Subcutaneous abdominal adipose tissue (tissue), 5 donors: ENCODE measurements at regions not wholly inside any gene's neighbourhood (a gene's known extent, or its start where the extent isn't known, plus 50 kb on each side); places are given as distances from the start of the nearest gene placed in this dataset.
A peak's percentile ranks its signal among the peaks of the same experiment; 100 is the strongest.
"Not testable (repeated sequence)": the region's sequence is repeated elsewhere in the genome, so short reads cannot be mapped to it uniquely, and the experiment has no call there.

Experiments used
- H3K27ac ChIP-seq: one replicate; pipeline ENCODE4 v1.7.0; 2013; ENCODE audit warnings: low read depth, mild to moderate bottlenecking, inconsistent platforms, low read length, moderate library complexity
- H3K27me3 ChIP-seq, 5 donors: one replicate each; pipeline ENCODE4 v1.7.0; 2013; ENCODE audit warnings: low read length in 5 of 5, inconsistent platforms in 1 of 5; ENCODE audit not compliant: control insufficient read depth in 5 of 5, insufficient read depth in 4 of 5
- H3K36me3 ChIP-seq, 5 donors: one replicate each; pipeline ENCODE4 v1.7.0; 2013; ENCODE audit warnings: low read length in 5 of 5; ENCODE audit not compliant: control insufficient read depth in 5 of 5, insufficient read depth in 5 of 5
- H3K4me1 ChIP-seq, 5 donors: one replicate each; pipeline ENCODE4 v1.7.0; 2013; ENCODE audit warnings: low read length in 5 of 5, mild to moderate bottlenecking in 3 of 5, moderate library complexity in 1 of 5; ENCODE audit not compliant: control insufficient read depth in 5 of 5, insufficient read depth in 5 of 5
- H3K4me3 ChIP-seq, 5 donors: one replicate each; pipeline ENCODE4 v1.7.0; 2013; ENCODE audit warnings: low read length in 5 of 5, low read depth in 1 of 5
- H3K9ac ChIP-seq, 5 donors: one replicate each; pipeline ENCODE4 v1.7.0; 2013; ENCODE audit warnings: low read length in 5 of 5, mild to moderate bottlenecking in 4 of 5, moderate library complexity in 3 of 5
- H3K9me3 ChIP-seq, 5 donors: one replicate each; pipeline ENCODE4 v1.7.0; 2013; ENCODE audit warnings: low read length in 5 of 5; ENCODE audit not compliant: control insufficient read depth in 5 of 5
- donor health status: healthy.
- donor health status: healthy.
- donor health status: healthy.
- donor health status: healthy.
- donor health status: healthy.

DNA sequence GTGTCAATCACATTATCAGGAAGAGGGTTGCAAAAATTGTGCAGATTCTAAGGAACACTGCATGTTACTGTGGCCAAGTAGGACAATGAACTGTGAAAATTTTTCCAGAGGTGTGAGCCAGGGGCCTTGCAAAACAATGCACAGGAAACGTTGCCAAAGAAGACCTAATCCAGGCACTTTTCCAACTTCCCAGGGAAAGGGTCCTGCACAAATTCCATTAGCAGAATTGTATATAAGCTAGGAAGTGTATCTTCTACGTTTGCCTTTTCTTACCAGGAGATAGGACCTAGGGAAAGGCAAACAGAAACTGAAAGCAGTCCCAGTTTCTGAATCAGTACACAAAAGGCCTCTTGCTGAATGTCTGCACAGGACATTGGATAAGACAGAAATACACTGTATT lies 1888.3 kb upstream of the CELF4 start:
- peak overlapping the region in 4 of 5 donors; percentile 11 to 54 (median 32) for H3K4me3 ChIP-seq
- peaks cover 0 to 3% (median 0%) of the 10 kb centered on the region in 5 donors for H3K9me3 ChIP-seq
- H3K27ac ChIP-seq: no peak overlapping the region
- no peaks in the 10 kb centered on the region for H3K36me3 ChIP-seq
- no peaks in the 10 kb centered on the region for H3K27me3 ChIP-seq
- peaks cover 3 to 24% (median 18%) of the 10 kb centered on the region in 5 donors for H3K4me1 ChIP-seq
- H3K9ac ChIP-seq: no peak overlapping the region

DNA sequence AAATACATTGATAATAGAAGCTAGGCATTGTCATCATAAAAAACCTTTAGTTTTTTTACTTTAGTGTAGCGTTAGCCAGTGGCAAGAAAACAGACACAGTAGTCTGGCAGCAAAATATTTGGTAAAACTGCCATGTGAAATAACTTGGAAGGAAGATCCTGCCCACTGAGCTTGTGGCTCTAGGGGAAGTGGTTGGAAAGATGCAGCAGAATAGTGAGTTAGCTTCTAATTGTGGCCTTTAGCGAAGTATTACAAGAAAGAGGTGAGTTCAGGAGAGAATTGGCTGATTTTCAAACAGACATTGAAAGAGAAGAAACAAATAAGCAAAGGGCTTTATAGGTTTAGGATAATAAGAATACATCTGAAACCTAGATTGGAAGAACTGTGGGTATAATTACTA lies 1887.8 kb upstream of the CELF4 start:
- Histone ChIP-seq H3K9me3 (no peaks in the 10 kb centered on the region), H3K27me3 (no peaks in the 10 kb centered on the region), H3K27ac (no peak overlapping the region), H3K36me3 (no peaks in the 10 kb centered on the region), H3K4me1 (peaks cover 3 to 27% (median 18%) of the 10 kb centered on the region in 5 donors), H3K4me3 (peak overlapping the region in 2 of 5 donors; percentile 42 to 54), H3K9ac (no peak overlapping the region)

DNA sequence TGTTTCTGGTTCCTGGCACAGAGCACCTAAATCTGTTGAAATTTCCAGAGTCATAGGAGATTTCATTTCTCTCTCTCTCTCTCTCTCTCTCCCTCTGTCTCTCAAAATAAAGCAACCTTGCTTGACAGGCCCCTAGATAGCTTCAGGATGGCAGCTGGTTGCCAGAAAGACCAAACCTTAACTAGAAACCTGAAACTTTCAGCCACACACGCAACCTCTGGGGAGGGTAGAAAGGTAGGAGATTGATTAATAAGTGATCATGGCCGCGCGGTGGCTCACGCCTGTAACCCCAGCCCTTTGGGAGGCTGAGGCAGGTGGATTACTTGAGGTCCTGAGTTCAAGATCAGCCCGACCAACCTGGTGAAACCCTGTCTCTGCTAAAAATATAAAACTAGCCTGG lies 1885.4 kb upstream of the CELF4 start:
- H3K27ac ChIP-seq: no peak overlapping the region
- no peaks in the 10 kb centered on the region for H3K9me3 ChIP-seq
- H3K27me3 ChIP-seq: no peaks in the 10 kb centered on the region
- no peak overlapping the region for H3K4me3 ChIP-seq
- H3K4me1 ChIP-seq: peaks cover 3 to 27% (median 18%) of the 10 kb centered on the region in 5 donors
- no peak overlapping the region for H3K9ac ChIP-seq
- H3K36me3 ChIP-seq: no peaks in the 10 kb centered on the region

DNA sequence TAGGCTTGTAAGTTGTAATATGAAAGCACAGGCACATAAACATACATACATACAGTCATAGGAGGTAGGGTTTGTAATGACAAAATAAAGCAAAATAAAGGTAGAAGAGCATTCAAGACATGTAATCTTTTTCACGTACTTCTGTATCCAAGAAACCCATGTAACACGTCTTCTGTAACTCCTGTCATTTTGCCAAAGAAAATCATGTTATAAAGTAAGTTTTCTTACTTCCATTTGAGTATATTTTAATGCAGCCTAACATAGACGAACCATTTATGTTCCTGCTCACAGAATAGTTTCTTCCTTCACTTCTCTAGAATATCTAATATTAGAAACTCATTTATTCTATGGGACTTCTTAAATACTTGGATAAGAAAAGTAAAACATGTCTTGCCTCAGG lies 1884.0 kb upstream of the CELF4 start:
- H3K9ac ChIP-seq: no peak overlapping the region
- H3K9me3 ChIP-seq: no peaks in the 10 kb centered on the region
- no peak overlapping the region for H3K27ac ChIP-seq
- H3K4me1 ChIP-seq: peaks cover 3 to 23% (median 14%) of the 10 kb centered on the region in 5 donors
- no peak overlapping the region for H3K4me3 ChIP-seq
- H3K36me3 ChIP-seq: no peaks in the 10 kb centered on the region
- no peaks in the 10 kb centered on the region for H3K27me3 ChIP-seq

DNA sequence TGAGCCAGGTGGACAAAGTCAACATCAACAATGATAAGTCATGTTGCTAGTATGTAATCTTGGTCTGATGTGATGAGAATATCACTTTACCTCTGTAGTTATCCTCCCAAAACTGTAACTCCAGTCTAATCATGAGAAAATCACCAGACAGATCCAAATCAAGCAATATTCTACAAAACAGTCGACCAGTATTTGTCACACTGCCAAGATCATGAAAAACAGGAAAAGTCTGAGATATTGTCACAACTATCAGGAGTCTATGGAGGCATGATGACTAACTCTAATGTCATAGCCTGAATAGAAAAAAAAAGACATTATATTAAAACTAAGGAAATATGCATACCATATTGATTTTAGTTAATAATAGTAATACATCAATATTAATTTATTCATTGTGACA lies 1883.3 kb upstream of the CELF4 start:
- no peak overlapping the region for H3K9ac ChIP-seq
- no peak overlapping the region for H3K4me3 ChIP-seq
- H3K4me1 ChIP-seq: peaks cover 3 to 17% (median 9%) of the 10 kb centered on the region in 5 donors

DNA sequence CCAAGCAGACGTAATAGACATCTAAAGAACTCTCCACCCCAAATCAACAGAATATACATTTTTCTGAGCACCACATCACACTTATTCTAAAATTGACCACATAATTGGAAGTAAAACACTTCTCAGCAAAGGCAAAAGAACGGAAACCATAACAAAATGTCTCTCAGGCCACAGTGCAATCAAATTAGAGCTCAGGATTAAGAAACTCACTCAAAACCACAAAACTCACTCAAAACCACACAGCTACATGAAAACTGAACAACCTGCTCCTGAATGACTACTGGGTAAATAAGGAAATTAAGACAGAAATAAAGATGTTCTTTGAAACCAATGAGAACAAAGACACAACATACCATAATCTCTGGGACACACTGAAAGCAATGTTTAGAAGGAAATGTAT lies 1879.4 kb upstream of the CELF4 start:
- not testable (repeated sequence) for H3K4me3 ChIP-seq

More for the DNA sequence above, 1883.3 kb upstream of the CELF4 start:
- Histone ChIP-seq H3K27ac (no peak overlapping the region), H3K27me3 (no peaks in the 10 kb centered on the region), H3K36me3 (no peaks in the 10 kb centered on the region), H3K9me3 (no peaks in the 10 kb centered on the region)

DNA sequence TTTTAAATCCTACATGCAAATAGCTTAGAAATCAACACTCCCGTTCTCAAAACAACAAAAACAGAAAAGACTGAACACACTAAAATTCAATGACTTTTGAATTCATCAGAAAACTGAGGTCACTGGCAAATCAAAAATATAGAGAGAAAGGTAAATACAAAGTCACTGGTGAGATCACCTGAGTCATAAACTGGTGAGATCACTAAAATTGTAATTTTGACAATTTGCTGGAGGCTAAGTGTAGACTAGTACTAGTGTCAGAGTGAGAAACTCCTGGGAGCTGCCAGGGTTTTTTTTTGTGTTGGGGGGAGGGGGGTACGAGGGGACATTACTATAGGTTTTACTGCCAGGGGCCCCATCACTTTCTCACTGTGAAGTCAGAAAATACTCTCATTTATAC lies 1876.0 kb upstream of the CELF4 start:
- Histone ChIP-seq H3K27ac (no peak overlapping the region), H3K36me3 (no peaks in the 10 kb centered on the region), H3K4me3 (no peak overlapping the region), H3K9ac (no peak overlapping the region), H3K9me3 (no peaks in the 10 kb centered on the region), H3K27me3 (no peaks in the 10 kb centered on the region), H3K4me1 (no peaks in the 10 kb centered on the region)

More for the DNA sequence above, 1879.4 kb upstream of the CELF4 start:
- not testable (repeated sequence) for H3K9me3 ChIP-seq, H3K27me3 ChIP-seq, H3K27ac ChIP-seq, H3K36me3 ChIP-seq, H3K9ac ChIP-seq, H3K4me1 ChIP-seq

DNA sequence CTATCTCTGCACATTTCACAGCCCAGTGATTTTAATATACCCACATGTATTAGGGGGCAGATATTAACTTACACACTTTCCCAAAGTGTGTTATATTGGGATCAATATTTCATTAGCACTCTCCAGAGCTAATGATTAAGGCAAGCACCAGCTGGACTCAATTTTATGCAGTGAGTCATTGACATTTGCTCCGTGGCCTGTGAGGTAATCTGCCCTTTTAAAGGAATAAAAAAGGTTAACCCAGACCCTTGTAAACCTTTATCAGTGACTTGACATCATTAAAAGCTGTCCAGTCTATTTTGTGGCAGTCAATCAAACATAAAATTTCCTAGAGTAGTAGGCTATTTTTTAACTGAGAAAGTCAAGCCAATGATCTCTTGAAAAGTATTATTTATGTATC lies 1870.4 kb upstream of the CELF4 start:
- peaks cover 0 to 14% (median 12%) of the 10 kb centered on the region in 5 donors for H3K4me1 ChIP-seq
- no peaks in the 10 kb centered on the region for H3K36me3 ChIP-seq
- H3K4me3 ChIP-seq: no peak overlapping the region
- no peak overlapping the region for H3K27ac ChIP-seq
- H3K9me3 ChIP-seq: no peaks in the 10 kb centered on the region
- no peaks in the 10 kb centered on the region for H3K27me3 ChIP-seq
- no peak overlapping the region for H3K9ac ChIP-seq

DNA sequence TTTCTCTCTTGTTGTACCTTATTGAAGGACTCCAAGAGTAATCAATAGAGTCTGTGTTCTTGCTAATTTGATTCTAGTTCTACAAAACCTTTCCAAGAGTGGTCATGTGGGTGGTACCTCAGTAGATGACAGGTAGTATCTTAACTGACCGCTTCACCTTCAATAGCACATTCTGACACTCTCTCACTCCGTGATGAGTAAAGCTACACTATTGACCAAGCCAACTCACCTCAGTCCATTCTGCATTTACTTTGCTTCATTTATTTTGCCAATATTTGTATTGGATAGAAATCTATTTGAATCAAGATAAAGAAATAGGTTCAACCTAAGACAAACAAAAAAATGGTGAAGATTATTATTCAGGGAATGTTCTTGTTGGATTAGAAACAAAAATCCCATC lies 1869.6 kb upstream of the CELF4 start:
- Histone ChIP-seq H3K27ac (no peak overlapping the region), H3K27me3 (no peaks in the 10 kb centered on the region), H3K9ac (no peak overlapping the region), H3K9me3 (no peaks in the 10 kb centered on the region), H3K36me3 (no peaks in the 10 kb centered on the region), H3K4me3 (no peak overlapping the region), H3K4me1 (peaks cover 0 to 14% (median 12%) of the 10 kb centered on the region in 5 donors)

DNA sequence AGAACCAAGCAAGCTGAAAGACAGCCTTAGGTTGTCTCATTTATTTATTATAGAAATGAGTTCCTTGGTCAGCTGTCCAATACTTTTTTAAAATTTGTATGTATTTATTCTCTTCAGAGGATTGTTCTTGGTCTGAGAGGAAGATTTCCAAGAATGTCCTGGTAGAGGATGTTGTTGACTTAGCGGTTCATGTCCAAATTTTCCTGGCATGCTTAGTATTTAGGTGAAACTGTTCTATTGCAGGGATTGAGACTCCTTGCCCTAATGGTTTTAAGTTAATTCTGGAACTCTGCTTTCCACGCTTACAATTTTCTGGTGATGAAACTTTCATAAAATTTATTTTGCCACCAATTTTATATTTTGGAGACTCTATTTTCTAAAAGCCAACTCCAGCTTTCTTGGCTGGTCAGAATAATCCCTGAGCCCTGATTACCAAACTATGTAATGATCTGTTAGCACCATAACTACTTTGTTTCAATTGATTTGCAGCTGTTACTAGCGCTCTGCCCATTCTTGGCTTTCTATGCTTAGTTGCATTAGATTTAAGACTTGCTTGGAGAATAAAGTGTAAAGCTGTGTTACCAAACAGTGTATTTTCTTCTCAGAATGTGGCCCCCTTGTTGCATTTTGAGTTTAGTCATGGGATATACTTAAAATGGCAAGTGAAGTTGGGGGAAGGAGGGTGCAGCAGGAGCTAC lies 1868.8 kb upstream of the CELF4 start:
- no peaks in the 10 kb centered on the region for H3K9me3 ChIP-seq
- peaks cover 0 to 14% (median 12%) of the 10 kb centered on the region in 5 donors for H3K4me1 ChIP-seq
- no peak overlapping the region for H3K9ac ChIP-seq
- H3K27me3 ChIP-seq: no peaks in the 10 kb centered on the region
- H3K27ac ChIP-seq: no peak overlapping the region
- H3K36me3 ChIP-seq: no peaks in the 10 kb centered on the region
- peak overlapping the region in 1 of 5 donors; percentile 4 for H3K4me3 ChIP-seq
